Epithelial cell of esophagus (primary cell): ENCODE measurements at regions not wholly inside any gene's neighbourhood (a gene's known extent, or its start where the extent isn't known, plus 50 kb on each side); places are given as distances from the start of the nearest gene placed in this dataset.

ENCODE experiments used
- DNase-seq: peaks from one replicate; pipeline ENCODE4 v3.0.0; 2010; ENCODE audit warnings: low read depth
- H3K4me3 ChIP-seq: 2 replicates; pipeline ENCODE4 v1.5.1; 2011; ENCODE audit warnings: mild to moderate bottlenecking, low read length, control low read depth
- TF ChIP-seq, protein P1 (sequence below): IDR thresholded peaks from 2 replicates; pipeline ENCODE4 v1.5.1; 2011; ENCODE audit warnings: low read depth, mild to moderate bottlenecking, low read length, control low read depth, inconsistent platforms; ENCODE audit not compliant: insufficient read depth; ENCODE audit errors: missing control alignments

DNA sequence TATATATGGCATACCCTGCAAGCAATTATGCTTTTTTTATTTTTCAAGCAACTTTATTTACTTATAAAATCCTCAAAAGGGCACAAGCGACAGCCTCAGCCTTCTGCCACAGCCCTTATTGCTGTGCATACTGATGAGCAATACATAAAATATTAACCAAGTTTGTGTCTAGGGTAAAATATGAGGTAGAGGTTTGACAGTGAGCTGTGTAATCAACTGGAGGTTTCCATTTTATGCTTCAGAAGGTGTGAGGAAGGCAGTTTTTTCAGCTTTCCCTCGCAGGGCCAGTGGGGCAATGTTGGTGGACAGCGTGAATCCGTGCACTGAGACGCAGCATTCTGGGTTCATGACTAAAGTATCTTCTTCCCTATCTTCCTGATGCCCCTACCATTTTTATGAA is 310.4 kb downstream of the IRS2 start:
- H3K4me3 ChIP-seq, result no peak overlapping the region
- TF ChIP-seq, protein P1, sequence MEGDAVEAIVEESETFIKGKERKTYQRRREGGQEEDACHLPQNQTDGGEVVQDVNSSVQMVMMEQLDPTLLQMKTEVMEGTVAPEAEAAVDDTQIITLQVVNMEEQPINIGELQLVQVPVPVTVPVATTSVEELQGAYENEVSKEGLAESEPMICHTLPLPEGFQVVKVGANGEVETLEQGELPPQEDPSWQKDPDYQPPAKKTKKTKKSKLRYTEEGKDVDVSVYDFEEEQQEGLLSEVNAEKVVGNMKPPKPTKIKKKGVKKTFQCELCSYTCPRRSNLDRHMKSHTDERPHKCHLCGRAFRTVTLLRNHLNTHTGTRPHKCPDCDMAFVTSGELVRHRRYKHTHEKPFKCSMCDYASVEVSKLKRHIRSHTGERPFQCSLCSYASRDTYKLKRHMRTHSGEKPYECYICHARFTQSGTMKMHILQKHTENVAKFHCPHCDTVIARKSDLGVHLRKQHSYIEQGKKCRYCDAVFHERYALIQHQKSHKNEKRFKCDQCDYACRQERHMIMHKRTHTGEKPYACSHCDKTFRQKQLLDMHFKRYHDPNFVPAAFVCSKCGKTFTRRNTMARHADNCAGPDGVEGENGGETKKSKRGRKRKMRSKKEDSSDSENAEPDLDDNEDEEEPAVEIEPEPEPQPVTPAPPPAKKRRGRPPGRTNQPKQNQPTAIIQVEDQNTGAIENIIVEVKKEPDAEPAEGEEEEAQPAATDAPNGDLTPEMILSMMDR, result no peak
- no peak for DNase-seq

DNA sequence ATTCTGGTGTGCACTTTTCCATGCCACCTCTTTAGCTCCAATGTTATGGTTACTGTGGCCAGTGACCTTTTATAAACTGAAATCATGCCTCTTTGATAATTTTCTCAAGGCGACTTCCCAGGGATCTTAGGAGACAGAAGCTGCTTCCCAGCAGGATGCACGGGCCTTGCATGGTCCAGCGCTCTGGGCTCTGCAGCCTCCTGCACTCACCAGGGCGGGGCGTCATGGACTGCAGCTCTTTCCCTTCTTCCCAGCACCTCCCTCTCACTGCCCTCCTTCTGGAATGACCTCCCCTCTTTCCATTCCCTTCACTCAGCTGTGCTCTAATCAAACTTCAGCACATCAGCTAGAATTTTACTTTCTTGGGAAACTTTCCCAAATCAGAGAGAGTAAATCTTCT is 318.3 kb downstream of the IRS2 start:
- no peak for DNase-seq
- TF ChIP-seq, protein P1, result no peak
- H3K4me3 ChIP-seq, result no peak overlapping the region

DNA sequence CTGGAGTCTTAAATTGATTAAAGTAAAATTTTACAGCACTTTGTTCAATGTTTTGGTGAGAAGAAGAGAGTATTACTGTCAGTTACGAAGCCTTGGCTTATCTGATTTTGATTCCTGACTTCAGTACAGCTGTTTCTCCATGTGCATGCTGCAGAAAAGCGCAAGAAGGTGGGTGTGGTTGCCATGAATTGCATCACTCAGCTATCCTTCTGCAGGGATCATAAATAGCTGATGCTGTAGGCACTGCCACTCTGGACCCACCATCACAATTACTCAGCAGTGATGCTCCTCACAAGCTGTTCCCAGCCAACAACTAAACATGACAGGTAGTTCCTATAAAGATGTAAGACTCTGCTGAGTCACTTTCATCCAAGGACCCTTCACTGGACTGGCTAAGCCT is 321.2 kb downstream of the IRS2 start:
- TF ChIP-seq, protein P1, result no peak
- H3K4me3 ChIP-seq, result no peak overlapping the region
- DNase-seq, result peak; percentile 11

DNA sequence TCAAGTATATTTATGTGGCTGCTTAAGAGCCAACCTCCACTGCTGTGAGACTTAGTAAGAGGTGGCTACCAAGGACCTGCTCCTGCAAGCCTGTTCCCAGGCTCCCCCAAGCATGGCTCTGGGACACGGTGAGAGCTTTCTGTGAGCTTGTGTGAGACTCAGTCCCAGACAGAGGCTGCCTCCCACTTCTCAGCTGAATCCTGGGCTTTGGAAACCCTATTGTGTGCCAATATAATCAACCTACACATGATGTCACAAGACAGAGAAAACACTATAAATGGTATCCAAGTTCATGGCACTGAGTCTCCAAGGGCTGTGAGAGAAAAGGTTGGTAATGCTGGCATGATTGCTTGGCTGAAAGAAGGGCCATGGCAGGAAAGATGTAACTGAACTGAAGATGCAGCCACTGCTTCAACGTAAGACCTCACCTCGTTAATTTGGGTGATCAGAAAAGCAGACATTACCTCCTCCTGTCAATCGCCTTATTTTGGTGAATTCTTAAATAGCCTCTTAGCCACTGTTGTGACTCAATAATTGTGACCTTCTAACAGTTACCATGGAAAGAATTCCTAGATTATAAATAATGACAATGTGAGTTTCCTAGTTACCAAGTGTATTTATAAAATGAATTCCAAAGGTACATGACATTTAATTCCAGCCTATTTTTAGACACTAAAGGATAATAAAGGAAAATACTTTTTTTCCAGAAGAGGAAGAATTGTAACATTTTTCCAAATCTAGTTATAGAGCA is 332.0 kb downstream of the IRS2 start:
- TF ChIP-seq, protein P1, result no peak
- DNase-seq, result no peak
- H3K4me3 ChIP-seq, result no peak overlapping the region

DNA sequence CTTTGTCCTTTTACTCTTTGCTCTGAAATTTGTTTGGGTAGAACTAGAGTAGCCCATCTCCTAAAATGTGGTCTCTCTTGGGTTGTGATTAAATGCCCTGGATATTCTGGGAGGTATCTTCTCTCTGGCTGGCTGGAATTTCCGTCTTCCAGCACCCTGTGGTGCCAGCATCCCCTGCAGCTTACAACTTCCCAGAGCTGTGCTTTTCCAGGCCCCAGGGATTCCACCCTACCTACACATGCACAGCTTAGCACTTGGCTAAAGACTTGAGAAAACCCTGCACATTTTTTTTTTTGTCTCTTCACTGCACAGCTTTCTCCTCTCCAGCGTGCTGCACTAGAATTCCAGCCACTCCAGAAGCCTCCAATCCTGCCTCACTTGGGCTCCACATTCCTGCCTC is 334.7 kb downstream of the IRS2 start:
- H3K4me3 ChIP-seq, result no peak overlapping the region
- TF ChIP-seq, protein P1, result no peak
- no peak for DNase-seq

DNA sequence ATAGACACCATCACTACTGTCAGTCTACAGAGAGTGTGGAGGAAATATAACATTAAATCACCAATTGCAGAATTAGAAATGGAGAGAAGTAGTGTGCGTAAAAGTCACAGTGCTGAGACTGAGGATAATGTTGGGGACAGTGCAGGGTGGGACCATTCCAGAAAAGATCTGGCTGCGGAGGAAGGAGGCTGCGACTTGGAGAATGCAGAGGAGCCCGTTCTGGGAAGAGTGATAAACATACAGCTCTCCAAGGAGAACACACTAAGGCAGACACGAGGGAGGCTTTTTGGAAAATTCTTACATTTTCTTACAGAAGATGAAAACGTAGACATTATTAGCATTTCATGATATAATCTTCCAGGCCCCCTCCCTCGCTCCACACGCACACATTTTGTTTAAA is 337.8 kb downstream of the IRS2 start:
- no peak for DNase-seq
- TF ChIP-seq, protein P1, result no peak
- no peak overlapping the region for H3K4me3 ChIP-seq

DNA sequence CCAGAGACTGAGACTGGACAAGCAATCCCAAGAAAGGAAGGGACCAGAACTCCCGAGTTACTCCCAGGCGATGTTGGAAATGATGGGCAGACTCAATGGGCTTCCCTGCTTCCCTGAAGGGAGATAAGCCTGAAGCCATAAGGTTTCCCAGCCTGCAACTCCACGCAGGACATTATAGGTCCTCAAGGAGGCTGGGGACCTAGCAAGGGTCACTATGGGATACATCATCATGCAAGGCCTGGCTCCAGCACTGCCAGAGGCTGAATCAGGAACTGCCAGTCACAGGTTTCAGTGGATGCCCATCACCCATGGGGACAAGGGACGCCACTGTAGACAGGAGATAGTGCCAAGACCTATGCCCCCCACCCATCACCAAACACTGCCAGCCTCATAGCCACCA is 338.7 kb downstream of the IRS2 start:
- no peak for DNase-seq
- TF ChIP-seq, protein P1, result no peak
- no peak overlapping the region for H3K4me3 ChIP-seq
